ENCODE measurements at regions not wholly inside any gene's neighbourhood (a gene's known extent, or its start where the extent isn't known, plus 50 kb on each side); places are given as distances from the start of the nearest gene placed in this dataset.

DNA sequence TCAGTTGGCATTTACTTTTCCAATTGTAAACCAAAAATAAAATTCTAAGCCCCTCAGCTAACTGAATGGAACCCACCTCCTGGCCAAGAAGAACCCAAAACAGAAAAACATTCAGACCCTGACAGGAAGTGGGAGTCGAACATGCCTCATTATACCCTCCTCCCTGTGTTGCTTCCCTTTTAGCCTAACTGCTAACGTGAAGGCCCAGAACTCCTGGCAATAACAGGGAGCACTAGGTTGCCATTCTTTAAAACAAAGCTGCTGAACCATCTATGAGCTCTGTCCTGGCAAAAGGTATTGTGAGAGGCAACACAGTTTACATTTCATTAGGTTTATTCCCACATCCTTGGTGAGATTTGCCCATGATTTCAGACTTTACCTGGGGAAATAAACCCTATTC is 481.4 kb downstream of the CHSY3 start (continued):
- TF ChIP-seq, protein P1, sequence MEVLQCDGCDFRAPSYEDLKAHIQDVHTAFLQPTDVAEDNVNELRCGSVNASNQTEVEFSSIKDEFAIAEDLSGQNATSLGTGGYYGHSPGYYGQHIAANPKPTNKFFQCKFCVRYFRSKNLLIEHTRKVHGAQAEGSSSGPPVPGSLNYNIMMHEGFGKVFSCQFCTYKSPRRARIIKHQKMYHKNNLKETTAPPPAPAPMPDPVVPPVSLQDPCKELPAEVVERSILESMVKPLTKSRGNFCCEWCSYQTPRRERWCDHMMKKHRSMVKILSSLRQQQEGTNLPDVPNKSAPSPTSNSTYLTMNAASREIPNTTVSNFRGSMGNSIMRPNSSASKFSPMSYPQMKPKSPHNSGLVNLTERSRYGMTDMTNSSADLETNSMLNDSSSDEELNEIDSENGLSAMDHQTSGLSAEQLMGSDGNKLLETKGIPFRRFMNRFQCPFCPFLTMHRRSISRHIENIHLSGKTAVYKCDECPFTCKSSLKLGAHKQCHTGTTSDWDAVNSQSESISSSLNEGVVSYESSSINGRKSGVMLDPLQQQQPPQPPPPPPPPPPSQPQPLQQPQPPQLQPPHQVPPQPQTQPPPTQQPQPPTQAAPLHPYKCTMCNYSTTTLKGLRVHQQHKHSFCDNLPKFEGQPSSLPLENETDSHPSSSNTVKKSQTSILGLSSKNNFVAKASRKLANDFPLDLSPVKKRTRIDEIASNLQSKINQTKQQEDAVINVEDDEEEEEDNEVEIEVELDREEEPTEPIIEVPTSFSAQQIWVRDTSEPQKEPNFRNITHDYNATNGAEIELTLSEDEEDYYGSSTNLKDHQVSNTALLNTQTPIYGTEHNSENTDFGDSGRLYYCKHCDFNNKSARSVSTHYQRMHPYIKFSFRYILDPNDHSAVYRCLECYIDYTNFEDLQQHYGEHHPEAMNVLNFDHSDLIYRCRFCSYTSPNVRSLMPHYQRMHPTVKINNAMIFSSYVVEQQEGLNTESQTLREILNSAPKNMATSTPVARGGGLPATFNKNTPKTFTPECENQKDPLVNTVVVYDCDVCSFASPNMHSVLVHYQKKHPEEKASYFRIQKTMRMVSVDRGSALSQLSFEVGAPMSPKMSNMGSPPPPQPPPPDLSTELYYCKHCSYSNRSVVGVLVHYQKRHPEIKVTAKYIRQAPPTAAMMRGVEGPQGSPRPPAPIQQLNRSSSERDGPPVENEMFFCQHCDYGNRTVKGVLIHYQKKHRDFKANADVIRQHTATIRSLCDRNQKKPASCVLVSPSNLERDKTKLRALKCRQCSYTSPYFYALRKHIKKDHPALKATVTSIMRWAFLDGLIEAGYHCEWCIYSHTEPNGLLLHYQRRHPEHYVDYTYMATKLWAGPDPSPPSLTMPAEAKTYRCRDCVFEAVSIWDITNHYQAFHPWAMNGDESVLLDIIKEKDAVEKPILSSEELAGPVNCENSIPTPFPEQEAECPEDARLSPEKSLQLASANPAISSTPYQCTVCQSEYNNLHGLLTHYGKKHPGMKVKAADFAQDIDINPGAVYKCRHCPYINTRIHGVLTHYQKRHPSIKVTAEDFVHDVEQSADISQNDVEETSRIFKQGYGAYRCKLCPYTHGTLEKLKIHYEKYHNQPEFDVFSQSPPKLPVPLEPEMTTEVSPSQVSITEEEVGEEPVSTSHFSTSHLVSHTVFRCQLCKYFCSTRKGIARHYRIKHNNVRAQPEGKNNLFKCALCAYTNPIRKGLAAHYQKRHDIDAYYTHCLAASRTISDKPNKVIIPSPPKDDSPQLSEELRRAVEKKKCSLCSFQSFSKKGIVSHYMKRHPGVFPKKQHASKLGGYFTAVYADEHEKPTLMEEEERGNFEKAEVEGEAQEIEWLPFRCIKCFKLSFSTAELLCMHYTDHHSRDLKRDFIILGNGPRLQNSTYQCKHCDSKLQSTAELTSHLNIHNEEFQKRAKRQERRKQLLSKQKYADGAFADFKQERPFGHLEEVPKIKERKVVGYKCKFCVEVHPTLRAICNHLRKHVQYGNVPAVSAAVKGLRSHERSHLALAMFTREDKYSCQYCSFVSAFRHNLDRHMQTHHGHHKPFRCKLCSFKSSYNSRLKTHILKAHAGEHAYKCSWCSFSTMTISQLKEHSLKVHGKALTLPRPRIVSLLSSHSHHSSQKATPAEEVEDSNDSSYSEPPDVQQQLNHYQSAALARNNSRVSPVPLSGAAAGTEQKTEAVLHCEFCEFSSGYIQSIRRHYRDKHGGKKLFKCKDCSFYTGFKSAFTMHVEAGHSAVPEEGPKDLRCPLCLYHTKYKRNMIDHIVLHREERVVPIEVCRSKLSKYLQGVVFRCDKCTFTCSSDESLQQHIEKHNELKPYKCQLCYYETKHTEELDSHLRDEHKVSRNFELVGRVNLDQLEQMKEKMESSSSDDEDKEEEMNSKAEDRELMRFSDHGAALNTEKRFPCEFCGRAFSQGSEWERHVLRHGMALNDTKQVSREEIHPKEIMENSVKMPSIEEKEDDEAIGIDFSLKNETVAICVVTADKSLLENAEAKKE (CRISPR knock-in tag; IDR thresholded peaks at IDR 0.05): no peak

DNA sequence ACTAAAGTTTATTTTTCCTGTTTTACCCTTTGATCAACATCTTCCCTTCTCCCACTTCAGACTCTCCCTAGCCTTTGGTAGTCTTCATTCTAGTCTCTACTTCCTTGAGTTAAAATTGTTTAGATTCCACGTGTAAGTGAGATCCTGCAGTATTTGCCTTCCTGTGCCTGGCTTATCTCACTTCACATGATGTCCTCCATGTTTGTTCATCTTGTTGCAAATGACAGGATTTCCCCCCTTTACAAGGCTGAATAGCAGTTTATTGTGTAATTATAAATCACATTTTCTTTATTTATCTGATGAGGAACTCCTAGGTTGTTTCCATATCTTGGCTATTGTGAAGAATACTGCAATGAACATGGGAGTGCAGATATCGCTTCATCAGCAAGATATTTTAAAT is 461.7 kb downstream of the CHSY3 start:
- H3K4me2 ChIP-seq: no peak overlapping the region
- no peaks in the 10 kb centered on the region for H3K36me3 ChIP-seq (ENCODE audit: insufficient read depth)
- H3F3A ChIP-seq (replicated peaks; ENCODE audit: low read depth): no peaks in the 10 kb centered on the region
- H3K36me3 Mint-ChIP-seq (ENCODE audit: low read depth): no peaks in the 10 kb centered on the region
- no peaks in the 10 kb centered on the region for H3K27me3 Mint-ChIP-seq (ENCODE audit: insufficient read depth, low read depth, poor library complexity)
- no peak overlapping the region for H3K4me3 ChIP-seq
- H3K79me2 ChIP-seq (replicated peaks; ENCODE audit: insufficient read depth): no peaks in the 10 kb centered on the region
- H4K20me1 ChIP-seq (replicated peaks; ENCODE audit: insufficient read depth): no peaks in the 10 kb centered on the region
- ATAC-seq (no peak), DNase-seq (ENCODE audit: low spot score) (no peak)
- H3K27ac Mint-ChIP-seq: no peak overlapping the region
- no peaks in the 10 kb centered on the region for H3K27me3 ChIP-seq (ENCODE audit: insufficient read depth)
- H2AFZ ChIP-seq: no peak overlapping the region
- H3K27ac ChIP-seq (ENCODE audit: low read depth): no peak overlapping the region
- H3K4me1 Mint-ChIP-seq: no peaks in the 10 kb centered on the region
- H3K9me3 Mint-ChIP-seq: no peaks in the 10 kb centered on the region
- H3K9me2 ChIP-seq (ENCODE audit: insufficient read depth): no peaks in the 10 kb centered on the region
- no peak overlapping the region for H3K4me3 Mint-ChIP-seq
- no peaks in the 10 kb centered on the region for H3K4me1 ChIP-seq (ENCODE audit: insufficient read depth)
- TF ChIP-seq POLR2AphosphoS5 (IDR thresholded peaks at IDR 0.05; ENCODE audit: low read depth) (no peak), JUNB (IDR thresholded peaks at IDR 0.05; ENCODE audit: unreplicated experiment) (no peak), STAT1 (IDR thresholded peaks at IDR 0.05; ENCODE audit: unreplicated experiment) (no peak), ZNF331 (CRISPR knock-in tag; IDR thresholded peaks at IDR 0.05; ENCODE audit: low read depth) (no peak), CREB1 (CRISPR knock-in tag; IDR thresholded peaks at IDR 0.05; ENCODE audit: low read depth) (no peak), EZH2 (IDR thresholded peaks at IDR 0.05; ENCODE audit: low read depth, unreplicated experiment) (no peak)
- TF ChIP-seq, protein P2, sequence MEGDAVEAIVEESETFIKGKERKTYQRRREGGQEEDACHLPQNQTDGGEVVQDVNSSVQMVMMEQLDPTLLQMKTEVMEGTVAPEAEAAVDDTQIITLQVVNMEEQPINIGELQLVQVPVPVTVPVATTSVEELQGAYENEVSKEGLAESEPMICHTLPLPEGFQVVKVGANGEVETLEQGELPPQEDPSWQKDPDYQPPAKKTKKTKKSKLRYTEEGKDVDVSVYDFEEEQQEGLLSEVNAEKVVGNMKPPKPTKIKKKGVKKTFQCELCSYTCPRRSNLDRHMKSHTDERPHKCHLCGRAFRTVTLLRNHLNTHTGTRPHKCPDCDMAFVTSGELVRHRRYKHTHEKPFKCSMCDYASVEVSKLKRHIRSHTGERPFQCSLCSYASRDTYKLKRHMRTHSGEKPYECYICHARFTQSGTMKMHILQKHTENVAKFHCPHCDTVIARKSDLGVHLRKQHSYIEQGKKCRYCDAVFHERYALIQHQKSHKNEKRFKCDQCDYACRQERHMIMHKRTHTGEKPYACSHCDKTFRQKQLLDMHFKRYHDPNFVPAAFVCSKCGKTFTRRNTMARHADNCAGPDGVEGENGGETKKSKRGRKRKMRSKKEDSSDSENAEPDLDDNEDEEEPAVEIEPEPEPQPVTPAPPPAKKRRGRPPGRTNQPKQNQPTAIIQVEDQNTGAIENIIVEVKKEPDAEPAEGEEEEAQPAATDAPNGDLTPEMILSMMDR (conservative IDR thresholded peaks at IDR 0.05; ENCODE audit: low read depth in 2 of 2): no peak
- TF ChIP-seq, protein P3, sequence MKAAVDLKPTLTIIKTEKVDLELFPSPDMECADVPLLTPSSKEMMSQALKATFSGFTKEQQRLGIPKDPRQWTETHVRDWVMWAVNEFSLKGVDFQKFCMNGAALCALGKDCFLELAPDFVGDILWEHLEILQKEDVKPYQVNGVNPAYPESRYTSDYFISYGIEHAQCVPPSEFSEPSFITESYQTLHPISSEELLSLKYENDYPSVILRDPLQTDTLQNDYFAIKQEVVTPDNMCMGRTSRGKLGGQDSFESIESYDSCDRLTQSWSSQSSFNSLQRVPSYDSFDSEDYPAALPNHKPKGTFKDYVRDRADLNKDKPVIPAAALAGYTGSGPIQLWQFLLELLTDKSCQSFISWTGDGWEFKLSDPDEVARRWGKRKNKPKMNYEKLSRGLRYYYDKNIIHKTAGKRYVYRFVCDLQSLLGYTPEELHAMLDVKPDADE (IDR thresholded peaks at IDR 0.05): no peak
- TF ChIP-seq, protein P4, sequence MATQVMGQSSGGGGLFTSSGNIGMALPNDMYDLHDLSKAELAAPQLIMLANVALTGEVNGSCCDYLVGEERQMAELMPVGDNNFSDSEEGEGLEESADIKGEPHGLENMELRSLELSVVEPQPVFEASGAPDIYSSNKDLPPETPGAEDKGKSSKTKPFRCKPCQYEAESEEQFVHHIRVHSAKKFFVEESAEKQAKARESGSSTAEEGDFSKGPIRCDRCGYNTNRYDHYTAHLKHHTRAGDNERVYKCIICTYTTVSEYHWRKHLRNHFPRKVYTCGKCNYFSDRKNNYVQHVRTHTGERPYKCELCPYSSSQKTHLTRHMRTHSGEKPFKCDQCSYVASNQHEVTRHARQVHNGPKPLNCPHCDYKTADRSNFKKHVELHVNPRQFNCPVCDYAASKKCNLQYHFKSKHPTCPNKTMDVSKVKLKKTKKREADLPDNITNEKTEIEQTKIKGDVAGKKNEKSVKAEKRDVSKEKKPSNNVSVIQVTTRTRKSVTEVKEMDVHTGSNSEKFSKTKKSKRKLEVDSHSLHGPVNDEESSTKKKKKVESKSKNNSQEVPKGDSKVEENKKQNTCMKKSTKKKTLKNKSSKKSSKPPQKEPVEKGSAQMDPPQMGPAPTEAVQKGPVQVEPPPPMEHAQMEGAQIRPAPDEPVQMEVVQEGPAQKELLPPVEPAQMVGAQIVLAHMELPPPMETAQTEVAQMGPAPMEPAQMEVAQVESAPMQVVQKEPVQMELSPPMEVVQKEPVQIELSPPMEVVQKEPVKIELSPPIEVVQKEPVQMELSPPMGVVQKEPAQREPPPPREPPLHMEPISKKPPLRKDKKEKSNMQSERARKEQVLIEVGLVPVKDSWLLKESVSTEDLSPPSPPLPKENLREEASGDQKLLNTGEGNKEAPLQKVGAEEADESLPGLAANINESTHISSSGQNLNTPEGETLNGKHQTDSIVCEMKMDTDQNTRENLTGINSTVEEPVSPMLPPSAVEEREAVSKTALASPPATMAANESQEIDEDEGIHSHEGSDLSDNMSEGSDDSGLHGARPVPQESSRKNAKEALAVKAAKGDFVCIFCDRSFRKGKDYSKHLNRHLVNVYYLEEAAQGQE (IDR thresholded peaks at IDR 0.05; ENCODE audit: unreplicated experiment): no peak

Data from GM23338 (cell line).